ENCODE measurements at regions not wholly inside any gene's neighbourhood (a gene's known extent, or its start where the extent isn't known, plus 50 kb on each side); places are given as distances from the start of the nearest gene placed in this dataset.

- H3K9me3 ChIP-seq: no peaks in the 10 kb centered on the region
- DNase-seq (no peak), ATAC-seq (no peak)
- no peaks in the 10 kb centered on the region for H3K36me3 ChIP-seq
- peaks cover 40% of the 10 kb centered on the region for H3K27me3 ChIP-seq (ENCODE audit: low read depth)
- intact Hi-C loops (cut with DNase I): no loop called here
- no peak overlapping the region for H3K4me3 ChIP-seq
- no peak for TF ChIP-seq CTCF (IDR thresholded peaks at IDR 0.05)
- peaks cover 36% of the 10 kb centered on the region for H3K4me1 ChIP-seq
- no peak overlapping the region for H3K27ac ChIP-seq
These were observed 75.2 kb downstream of the SOX4 start for GRCh38 chr6:21668795-21669194.

GRCh38 chr6:21676769-21677168, 83.2 kb downstream of the SOX4 start:
- Histone ChIP-seq H3K27me3 (ENCODE audit: low read depth) (no peaks in the 10 kb centered on the region), H3K9me3 (no peaks in the 10 kb centered on the region), H3K4me1 (no peaks in the 10 kb centered on the region), H3K4me3 (no peak overlapping the region), H3K27ac (no peak overlapping the region), H3K36me3 (no peaks in the 10 kb centered on the region)
- ATAC-seq: no peak
- intact Hi-C loops (cut with DNase I): no loop called here
- DNase-seq: no peak
- no peak for TF ChIP-seq CTCF (IDR thresholded peaks at IDR 0.05)

GRCh38 chr6:21678990-21679389, 85.4 kb downstream of the SOX4 start:
- Histone ChIP-seq H3K27ac (peak overlapping the region; percentile 19), H3K27me3 (ENCODE audit: low read depth) (no peaks in the 10 kb centered on the region), H3K4me3 (no peak overlapping the region), H3K9me3 (no peaks in the 10 kb centered on the region), H3K4me1 (no peaks in the 10 kb centered on the region), H3K36me3 (no peaks in the 10 kb centered on the region)
- intact Hi-C loops (cut with DNase I): no loop called here
- ATAC-seq (peak; percentile 52 to 54), DNase-seq (no peak)
- TF ChIP-seq CTCF (IDR thresholded peaks at IDR 0.05): no peak

DNA sequence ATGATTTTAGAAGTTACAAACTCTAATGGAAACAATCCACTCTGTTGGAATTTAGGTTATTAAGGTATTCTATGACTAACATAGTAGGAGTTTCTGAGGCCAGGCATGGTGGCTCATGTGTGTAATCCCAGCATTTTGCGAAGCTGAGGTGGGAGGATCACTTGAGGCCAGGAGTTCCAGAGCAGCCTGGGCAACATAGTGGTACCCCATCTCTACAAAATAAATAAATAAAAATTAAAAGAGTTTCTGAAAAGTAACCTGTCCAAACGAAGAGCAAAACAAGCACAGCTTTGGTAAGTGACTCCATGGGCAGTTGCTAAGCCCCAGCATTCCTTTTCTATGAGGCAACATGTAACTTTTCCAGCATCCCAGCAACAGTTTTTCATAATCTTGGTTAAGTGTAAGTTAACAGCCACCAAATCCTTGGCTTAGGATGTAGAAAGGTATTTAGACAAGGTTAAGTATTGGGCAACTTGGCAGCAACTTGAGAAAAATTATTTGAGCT, 86.3 kb downstream of the SOX4 start:
- ATAC-seq (peak; percentile 81 to 89), DNase-seq (no peak)
- Histone ChIP-seq H3K27ac (peak overlapping the region; percentile 19), H3K27me3 (ENCODE audit: low read depth) (no peaks in the 10 kb centered on the region), H3K9me3 (no peaks in the 10 kb centered on the region), H3K36me3 (no peaks in the 10 kb centered on the region), H3K4me3 (no peak overlapping the region), H3K4me1 (no peaks in the 10 kb centered on the region)
- intact Hi-C loops (cut with DNase I): no loop called here
- no peak for TF ChIP-seq CTCF (IDR thresholded peaks at IDR 0.05)

DNA sequence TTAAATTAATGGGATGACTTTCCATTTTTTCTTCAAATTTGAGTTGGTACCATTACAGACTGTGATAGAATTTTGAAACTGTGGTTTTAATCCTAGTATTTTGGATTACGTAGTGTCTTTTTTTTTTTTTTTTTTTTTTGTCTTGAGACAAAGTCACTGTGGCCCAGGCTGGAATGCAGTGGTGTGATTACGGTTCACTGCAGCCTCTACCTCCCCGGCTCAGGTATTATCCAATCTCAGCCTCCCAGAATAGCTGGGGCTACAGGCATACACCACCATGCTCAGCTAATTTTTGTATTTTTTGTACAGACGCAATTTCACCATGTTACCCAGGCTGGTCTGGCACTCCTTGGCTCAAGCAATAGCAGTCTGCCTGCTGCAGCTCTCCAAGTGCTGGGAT, 87.1 kb downstream of the SOX4 start:
- Histone ChIP-seq H3K4me1 (no peaks in the 10 kb centered on the region), H3K9me3 (no peaks in the 10 kb centered on the region), H3K4me3 (no peak overlapping the region), H3K27ac (no peak overlapping the region), H3K36me3 (no peaks in the 10 kb centered on the region), H3K27me3 (ENCODE audit: low read depth) (no peaks in the 10 kb centered on the region)
- DNase-seq (no peak), ATAC-seq (no peak)
- TF ChIP-seq CTCF (IDR thresholded peaks at IDR 0.05): no peak
- intact Hi-C loops (cut with DNase I): no loop called here

GRCh38 chr6:21690489-21690888, 96.9 kb downstream of the SOX4 start:
- H3K27ac ChIP-seq: no peak overlapping the region
- DNase-seq: no peak
- H3K36me3 ChIP-seq: no peaks in the 10 kb centered on the region
- TF ChIP-seq CTCF (IDR thresholded peaks at IDR 0.05): no peak
- intact Hi-C loops (cut with DNase I): no loop called here
- H3K4me1 ChIP-seq: no peaks in the 10 kb centered on the region
- no peaks in the 10 kb centered on the region for H3K27me3 ChIP-seq (ENCODE audit: low read depth)
- H3K4me3 ChIP-seq: no peak overlapping the region
- peaks cover 7% of the 10 kb centered on the region for H3K9me3 ChIP-seq
- no peak for ATAC-seq

Data from lower lobe of right lung (tissue), 2 donors.